ENCODE measurements at regions not wholly inside any gene's neighbourhood (a gene's known extent, or its start where the extent isn't known, plus 50 kb on each side); places are given as distances from the start of the nearest gene placed in this dataset.

- no peak for DNase-seq (ENCODE audit: low spot score)
Observed at GRCh38 chr1:34606504-34606903, 148.3 kb upstream of the GJB5 start.

GRCh38 chr1:34610063-34610462 lies 144.8 kb upstream of the GJB5 start:
- DNase-seq (ENCODE audit: low spot score) = no peak

DNA sequence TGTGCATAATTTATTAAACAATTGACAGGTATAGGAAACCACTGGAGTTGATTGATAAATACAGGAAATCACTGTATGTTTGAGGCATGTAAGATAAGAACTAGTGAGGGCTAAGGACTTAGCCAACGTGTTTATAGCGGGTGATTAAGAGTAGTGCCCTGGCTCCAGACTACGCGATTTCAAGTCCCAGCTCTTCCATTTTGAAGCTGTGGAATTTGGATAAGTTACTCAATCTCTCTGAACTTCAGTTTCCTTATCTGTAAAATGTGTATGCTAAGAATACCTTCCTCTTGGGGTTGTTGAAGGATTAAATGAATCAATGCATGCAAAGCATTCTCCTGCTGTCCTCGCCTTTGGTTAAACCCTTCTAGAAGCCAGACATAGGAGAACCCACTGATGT lies 143.3 kb upstream of the GJB5 start:
- DNase-seq (ENCODE audit: low spot score) = no peak

DNA sequence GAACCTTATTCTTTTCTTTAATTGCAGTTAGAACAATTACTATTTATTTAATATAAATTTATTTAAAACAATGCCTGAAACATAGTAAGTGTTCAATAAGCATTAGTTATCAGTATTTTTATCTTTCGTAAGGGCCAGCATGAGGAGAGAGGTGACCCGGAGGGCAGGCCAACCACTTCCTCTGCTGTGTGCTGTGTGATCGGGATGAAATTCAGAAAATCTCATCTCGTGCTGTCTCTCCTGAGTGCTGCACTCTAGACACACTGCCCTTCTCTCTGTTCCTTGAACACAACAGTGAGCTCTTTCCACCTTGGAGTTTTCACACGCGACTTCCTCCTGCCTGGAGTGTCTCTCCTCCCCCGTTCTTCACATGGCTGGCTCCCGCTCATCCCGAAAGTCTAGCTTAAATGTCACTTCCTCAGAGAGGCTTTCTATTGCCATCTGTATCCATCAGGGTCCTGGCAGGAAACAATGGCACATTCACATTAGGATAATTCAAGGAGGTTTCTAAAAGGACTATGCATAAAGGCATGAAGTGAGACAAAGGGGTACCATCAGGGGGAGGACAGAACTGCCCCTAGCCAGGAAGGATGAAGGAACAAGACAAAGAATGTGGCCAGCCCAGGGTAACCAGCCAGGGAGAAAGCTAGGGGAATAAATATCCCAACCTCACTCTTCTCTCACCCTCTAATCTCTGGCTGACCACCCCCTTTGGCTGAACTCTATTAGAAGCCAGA lies 142.6 kb upstream of the GJB5 start:
- DNase-seq (ENCODE audit: low spot score) = no peak

GRCh38 chr1:34617321-34618118 lies 137.3 kb upstream of the GJB5 start:
- DNase-seq (ENCODE audit: low spot score) = no peak

- no peak for DNase-seq (ENCODE audit: low spot score)
Observed at GRCh38 chr1:34618381-34618780, 136.5 kb upstream of the GJB5 start.

GRCh38 chr1:34619256-34619655 lies 135.6 kb upstream of the GJB5 start:
- DNase-seq (ENCODE audit: low spot score) = no peak

DNA sequence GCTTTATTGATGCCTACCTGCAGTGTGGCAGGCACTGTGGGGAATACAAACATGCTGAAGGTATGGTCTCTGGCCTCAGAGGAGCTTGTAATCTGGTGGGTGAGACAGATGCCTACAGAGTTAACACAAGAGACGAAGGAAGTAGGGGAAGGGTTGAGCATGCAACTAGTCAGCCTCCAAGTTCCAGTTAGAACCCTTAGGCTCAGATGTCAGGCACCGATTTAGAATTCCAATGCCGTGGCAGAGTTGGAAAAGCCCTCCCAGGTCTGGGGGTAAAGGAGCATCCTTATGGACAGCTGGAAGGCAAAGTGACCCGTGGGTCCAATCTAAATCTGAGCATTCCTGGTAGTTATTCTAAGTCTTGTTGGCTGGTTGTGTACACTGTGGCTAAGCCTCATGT lies 132.9 kb upstream of the GJB5 start:
- no peak for DNase-seq (ENCODE audit: low spot score)

DNA sequence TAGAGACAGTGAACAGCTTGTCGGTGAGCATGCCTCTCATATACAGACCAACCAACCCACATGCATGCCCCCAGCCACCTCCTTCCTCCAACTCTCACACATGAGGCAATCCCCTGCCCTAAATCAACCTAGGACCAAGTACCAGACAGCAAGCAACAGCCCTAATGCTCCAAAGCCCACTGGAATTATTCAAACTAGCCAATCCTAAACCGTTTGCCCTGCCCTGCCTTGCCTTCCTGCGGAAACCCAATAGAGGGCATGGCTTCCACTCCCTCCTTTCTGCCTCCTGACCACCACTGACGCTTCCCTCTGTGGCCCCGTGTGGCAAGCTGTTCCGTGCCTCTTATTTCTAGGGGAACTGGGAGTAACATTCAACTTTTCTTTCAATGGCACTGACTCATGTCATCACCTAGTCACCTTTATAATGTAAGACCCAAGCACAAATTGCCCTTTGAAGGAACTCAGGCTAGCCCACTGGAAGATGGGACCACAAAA lies 129.3 kb upstream of the GJB5 start:
- no peak for DNase-seq (ENCODE audit: low spot score)

GRCh38 chr1:34627465-34628240 lies 127.2 kb upstream of the GJB5 start:
- DNase-seq (ENCODE audit: low spot score) = no peak

GRCh38 chr1:34631126-34631525 lies 123.7 kb upstream of the GJB5 start:
- no peak for DNase-seq (ENCODE audit: low spot score)

GRCh38 chr1:34639701-34640100 lies 115.1 kb upstream of the GJB5 start:
- DNase-seq (ENCODE audit: low spot score) = no peak

DNA sequence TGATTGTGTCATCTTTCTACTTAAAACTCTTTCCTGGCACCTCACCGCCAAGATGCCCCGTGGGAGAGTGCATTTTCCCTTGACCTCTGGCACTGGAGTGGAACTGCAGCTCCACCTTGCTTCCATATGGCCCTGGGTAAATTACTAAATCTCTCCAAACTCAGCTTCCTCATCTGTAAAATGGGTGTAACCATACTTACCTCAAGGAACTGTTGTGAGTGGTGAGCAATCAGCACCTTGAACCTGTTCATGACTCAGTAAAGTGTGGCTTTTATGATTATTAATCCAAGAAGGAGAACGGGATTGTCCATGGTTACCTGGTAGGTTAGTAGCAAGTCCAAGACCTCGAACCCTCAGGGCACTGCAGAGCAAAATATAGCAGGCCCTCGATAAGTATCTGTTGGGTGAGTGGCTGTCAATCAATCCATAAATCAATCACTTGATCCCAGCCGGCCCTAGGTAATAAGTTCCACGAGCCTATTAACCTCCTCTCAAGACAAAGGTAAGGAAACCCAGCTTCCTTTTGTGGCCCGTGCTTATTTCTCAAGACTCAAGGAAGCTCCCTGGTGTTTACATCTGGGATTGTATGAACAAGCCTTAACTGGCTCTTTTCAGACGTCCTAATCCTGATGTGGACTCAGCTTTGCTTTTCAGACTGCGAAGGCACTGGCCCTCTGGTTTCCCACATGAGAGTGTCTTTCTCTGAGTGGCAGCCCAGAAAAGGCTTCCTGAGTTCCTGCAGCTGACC lies 114.0 kb upstream of the GJB5 start:
- DNase-seq (ENCODE audit: low spot score) = no peak

DNA sequence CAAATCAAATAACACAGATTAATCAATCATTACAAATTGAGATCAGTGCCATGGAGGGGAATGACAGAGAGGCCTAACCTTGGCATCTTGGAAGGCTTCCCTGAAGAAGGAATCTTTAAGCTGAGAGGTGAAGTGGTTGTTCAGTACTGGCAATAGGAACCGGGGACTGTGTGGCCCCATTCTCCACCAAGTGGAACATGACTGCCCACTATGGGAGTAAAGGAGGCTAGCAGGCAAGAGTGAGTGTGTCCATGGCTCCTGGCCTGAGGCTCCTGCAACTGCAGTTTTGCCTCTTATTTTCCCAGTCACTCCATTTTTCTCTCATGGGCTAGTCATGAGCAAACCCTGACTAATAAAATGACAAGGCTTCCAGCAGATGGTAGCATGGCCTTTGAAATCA lies 112.2 kb upstream of the GJB5 start:
- no peak for DNase-seq (ENCODE audit: low spot score)

DNA sequence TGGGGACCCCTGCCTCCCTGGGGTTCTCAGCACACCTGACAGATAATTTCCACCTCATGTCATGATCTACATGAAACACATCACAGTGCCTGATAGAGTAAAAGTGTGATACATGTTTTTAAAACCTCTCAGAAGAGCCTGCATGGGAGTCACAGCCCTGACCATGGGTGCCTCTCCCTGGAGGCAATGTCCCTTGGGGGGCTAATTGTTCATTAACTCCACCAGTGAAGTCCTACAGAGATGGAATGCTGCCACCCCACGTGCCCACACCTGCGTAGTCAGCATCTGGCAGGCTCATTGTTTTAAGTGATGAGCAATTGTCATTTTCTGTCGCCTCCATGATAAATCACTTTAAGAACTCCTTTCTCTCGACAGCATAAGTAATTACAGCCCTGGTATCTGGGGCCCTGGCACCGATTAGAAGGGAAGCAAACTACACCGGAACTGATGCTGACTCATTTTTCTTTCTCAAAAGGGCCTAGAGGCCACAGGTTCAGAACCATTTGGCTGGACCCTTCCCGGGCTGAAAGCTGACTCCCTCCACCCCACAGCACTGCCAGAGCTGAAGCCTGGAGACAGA lies 109.6 kb upstream of the GJB5 start:
- no peak for DNase-seq (ENCODE audit: low spot score)

- no peak for DNase-seq (ENCODE audit: low spot score)
Observed at GRCh38 chr1:34645919-34646318, 108.9 kb upstream of the GJB5 start.

DNA sequence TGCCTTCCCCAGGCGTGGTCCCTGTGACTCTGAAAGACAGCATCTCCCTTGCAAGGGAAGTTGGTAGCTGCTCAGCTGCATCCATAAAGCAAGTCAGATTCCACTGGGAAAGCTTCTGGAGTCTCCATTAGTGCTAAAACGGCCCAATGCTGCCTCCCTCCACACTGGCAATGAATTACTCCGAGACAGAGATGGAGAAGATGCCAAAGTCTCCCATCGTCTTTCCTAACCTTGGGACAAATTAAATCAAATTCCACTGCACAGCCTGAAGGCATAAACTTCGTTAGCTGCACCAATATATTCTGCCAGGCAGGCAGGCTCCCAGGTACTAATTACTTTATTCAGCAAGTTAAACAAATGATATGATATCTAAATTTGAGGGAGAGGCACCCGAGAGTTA lies 106.3 kb upstream of the GJB5 start:
- DNase-seq (ENCODE audit: low spot score) = no peak

GRCh38 chr1:34650090-34650489 lies 104.8 kb upstream of the GJB5 start:
- DNase-seq (ENCODE audit: low spot score) = no peak

- no peak for DNase-seq (ENCODE audit: low spot score)
Observed at GRCh38 chr1:34650800-34651199, 104.0 kb upstream of the GJB5 start.

- no peak for DNase-seq (ENCODE audit: low spot score)
Observed at GRCh38 chr1:34653110-34653509, 101.7 kb upstream of the GJB5 start.

- DNase-seq (ENCODE audit: low spot score) = no peak
Observed at GRCh38 chr1:34655206-34655874, 99.5 kb upstream of the GJB5 start.
